ENCODE measurements at regions not wholly inside any gene's neighbourhood (a gene's known extent, or its start where the extent isn't known, plus 50 kb on each side); places are given as distances from the start of the nearest gene placed in this dataset.

- TF ChIP-seq CTCF (IDR thresholded peaks at IDR 0.05) (no peak), POLR2A (IDR thresholded peaks at IDR 0.05) (no peak)
Measured at GRCh38 chr5:92145852-92146251, 762.7 kb upstream of the ARRDC3 start.
